ENCODE measurements at regions not wholly inside any gene's neighbourhood (a gene's known extent, or its start where the extent isn't known, plus 50 kb on each side); places are given as distances from the start of the nearest gene placed in this dataset.

DNA sequence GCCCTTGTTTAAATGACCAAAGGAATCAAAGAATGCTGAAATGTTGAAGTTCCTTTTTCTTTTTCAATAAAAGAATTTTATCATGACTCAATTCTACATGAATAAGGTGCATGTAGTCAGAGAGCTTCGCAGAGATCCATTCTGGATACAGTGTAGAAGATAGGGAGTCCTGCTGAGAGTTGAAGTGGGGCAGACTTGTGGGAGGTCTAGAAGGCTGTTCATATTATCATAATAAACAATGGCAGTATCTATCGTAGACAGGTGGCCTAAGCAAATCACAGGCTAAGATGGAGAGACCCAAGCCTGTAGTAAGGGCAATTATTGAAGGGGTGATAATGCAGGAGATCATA is 1322.0 kb upstream of the CELF4 start:
- Histone ChIP-seq H3K79me2 (ENCODE audit: control insufficient read depth, insufficient read depth, low read length) (no peaks in the 10 kb centered on the region), H3K9me3 (replicated peaks; ENCODE audit: control insufficient read depth, insufficient read depth, low read length) (no peaks in the 10 kb centered on the region), H3K27ac (ENCODE audit: control insufficient read depth, insufficient read depth) (no peak overlapping the region), H3K4me2 (ENCODE audit: control insufficient read depth, insufficient read depth) (no peak overlapping the region), H3K27me3 (replicated peaks in 1 of 2; ENCODE audit: control insufficient read depth in 2 of 2, insufficient read depth in 2 of 2, low read length in 1 of 2) (no peaks in the 10 kb centered on the region), H3K36me3 (ENCODE audit: control insufficient read depth in 2 of 2, insufficient read depth in 2 of 2, low read length in 1 of 2) (no peaks in the 10 kb centered on the region), H2AFZ (ENCODE audit: control insufficient read depth, low read depth, low read length) (no peak overlapping the region), H3K4me3 (no peak overlapping the region), H3K4me1 (ENCODE audit: control insufficient read depth, insufficient read depth, low read length) (no peaks in the 10 kb centered on the region), H4K20me1 (ENCODE audit: control insufficient read depth, insufficient read depth) (no peaks in the 10 kb centered on the region), H3K9ac (ENCODE audit: control insufficient read depth, insufficient read depth, low read length) (no peak overlapping the region)
- no TSS peak for BruUV-seq (replicated peaks)
- RAD21 ChIA-PET (ENCODE audit: unreplicated experiment), result no interaction called here
- CTCF ChIA-PET, result no interaction called here
- DNase-seq (ENCODE audit: low read depth, low spot score) (no peak), ATAC-seq (no peak), FAIRE-seq (no peak)
- in situ Hi-C loops (cut with MboI) (no loop called here), intact Hi-C loops (cut with micrococcal nuclease; ENCODE audit: unreplicated experiment) (no loop called here)
- SMC1A ChIA-PET (ENCODE audit: uncharacterized antibody, unreplicated experiment), result no interaction called here
- WGBS (ENCODE audit: insufficient coverage, insufficient replicate concordance, low lambda C conversion rate, missing lambda C conversion rate), result 11% methylated on average over 2 of the region's 2 CpGs
- POLR2A ChIA-PET, result no interaction called here
- TF ChIP-seq, protein P1, sequence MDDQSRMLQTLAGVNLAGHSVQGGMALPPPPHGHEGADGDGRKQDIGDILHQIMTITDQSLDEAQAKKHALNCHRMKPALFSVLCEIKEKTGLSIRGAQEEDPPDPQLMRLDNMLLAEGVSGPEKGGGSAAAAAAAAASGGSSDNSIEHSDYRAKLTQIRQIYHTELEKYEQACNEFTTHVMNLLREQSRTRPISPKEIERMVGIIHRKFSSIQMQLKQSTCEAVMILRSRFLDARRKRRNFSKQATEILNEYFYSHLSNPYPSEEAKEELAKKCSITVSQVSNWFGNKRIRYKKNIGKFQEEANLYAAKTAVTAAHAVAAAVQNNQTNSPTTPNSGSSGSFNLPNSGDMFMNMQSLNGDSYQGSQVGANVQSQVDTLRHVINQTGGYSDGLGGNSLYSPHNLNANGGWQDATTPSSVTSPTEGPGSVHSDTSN (IDR thresholded peaks at IDR 0.05; ENCODE audit: insufficient replicate concordance, low read depth, low read length), result no peak
- TF ChIP-seq TARDBP (IDR thresholded peaks at IDR 0.05; ENCODE audit: borderline replicate concordance) (no peak), MTA2 (IDR thresholded peaks at IDR 0.05; ENCODE audit: low read depth) (no peak), IKZF2 (IDR thresholded peaks at IDR 0.05) (no peak), RB1 (IDR thresholded peaks at IDR 0.05; ENCODE audit: borderline replicate concordance) (no peak), SMAD1 (IDR thresholded peaks at IDR 0.05; ENCODE audit: low read depth, partially characterized antibody) (no peak), LARP7 (IDR thresholded peaks at IDR 0.05) (no peak), SMARCA5 (IDR thresholded peaks at IDR 0.05) (no peak), NR2C1 (IDR thresholded peaks at IDR 0.05) (no peak), STAT3 (IDR thresholded peaks at IDR 0.05; ENCODE audit: low read depth, low read length) (no peak), ZNF217 (IDR thresholded peaks at IDR 0.05) (no peak), HDAC2 (IDR thresholded peaks at IDR 0.05) (no peak)
- TF ChIP-seq, protein P2, sequence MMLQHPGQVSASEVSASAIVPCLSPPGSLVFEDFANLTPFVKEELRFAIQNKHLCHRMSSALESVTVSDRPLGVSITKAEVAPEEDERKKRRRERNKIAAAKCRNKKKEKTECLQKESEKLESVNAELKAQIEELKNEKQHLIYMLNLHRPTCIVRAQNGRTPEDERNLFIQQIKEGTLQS (IDR thresholded peaks at IDR 0.05; ENCODE audit: borderline replicate concordance, extremely low read depth, low read depth, low read length), result no peak
- TF ChIP-seq, protein P3, sequence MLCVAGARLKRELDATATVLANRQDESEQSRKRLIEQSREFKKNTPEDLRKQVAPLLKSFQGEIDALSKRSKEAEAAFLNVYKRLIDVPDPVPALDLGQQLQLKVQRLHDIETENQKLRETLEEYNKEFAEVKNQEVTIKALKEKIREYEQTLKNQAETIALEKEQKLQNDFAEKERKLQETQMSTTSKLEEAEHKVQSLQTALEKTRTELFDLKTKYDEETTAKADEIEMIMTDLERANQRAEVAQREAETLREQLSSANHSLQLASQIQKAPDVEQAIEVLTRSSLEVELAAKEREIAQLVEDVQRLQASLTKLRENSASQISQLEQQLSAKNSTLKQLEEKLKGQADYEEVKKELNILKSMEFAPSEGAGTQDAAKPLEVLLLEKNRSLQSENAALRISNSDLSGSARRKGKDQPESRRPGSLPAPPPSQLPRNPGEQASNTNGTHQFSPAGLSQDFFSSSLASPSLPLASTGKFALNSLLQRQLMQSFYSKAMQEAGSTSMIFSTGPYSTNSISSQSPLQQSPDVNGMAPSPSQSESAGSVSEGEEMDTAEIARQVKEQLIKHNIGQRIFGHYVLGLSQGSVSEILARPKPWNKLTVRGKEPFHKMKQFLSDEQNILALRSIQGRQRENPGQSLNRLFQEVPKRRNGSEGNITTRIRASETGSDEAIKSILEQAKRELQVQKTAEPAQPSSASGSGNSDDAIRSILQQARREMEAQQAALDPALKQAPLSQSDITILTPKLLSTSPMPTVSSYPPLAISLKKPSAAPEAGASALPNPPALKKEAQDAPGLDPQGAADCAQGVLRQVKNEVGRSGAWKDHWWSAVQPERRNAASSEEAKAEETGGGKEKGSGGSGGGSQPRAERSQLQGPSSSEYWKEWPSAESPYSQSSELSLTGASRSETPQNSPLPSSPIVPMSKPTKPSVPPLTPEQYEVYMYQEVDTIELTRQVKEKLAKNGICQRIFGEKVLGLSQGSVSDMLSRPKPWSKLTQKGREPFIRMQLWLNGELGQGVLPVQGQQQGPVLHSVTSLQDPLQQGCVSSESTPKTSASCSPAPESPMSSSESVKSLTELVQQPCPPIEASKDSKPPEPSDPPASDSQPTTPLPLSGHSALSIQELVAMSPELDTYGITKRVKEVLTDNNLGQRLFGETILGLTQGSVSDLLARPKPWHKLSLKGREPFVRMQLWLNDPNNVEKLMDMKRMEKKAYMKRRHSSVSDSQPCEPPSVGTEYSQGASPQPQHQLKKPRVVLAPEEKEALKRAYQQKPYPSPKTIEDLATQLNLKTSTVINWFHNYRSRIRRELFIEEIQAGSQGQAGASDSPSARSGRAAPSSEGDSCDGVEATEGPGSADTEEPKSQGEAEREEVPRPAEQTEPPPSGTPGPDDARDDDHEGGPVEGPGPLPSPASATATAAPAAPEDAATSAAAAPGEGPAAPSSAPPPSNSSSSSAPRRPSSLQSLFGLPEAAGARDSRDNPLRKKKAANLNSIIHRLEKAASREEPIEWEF (IDR thresholded peaks at IDR 0.05; ENCODE audit: insufficient replicate concordance, low read depth, low read length), result no peak
- TF ChIP-seq, protein P4, sequence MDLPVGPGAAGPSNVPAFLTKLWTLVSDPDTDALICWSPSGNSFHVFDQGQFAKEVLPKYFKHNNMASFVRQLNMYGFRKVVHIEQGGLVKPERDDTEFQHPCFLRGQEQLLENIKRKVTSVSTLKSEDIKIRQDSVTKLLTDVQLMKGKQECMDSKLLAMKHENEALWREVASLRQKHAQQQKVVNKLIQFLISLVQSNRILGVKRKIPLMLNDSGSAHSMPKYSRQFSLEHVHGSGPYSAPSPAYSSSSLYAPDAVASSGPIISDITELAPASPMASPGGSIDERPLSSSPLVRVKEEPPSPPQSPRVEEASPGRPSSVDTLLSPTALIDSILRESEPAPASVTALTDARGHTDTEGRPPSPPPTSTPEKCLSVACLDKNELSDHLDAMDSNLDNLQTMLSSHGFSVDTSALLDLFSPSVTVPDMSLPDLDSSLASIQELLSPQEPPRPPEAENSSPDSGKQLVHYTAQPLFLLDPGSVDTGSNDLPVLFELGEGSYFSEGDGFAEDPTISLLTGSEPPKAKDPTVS (IDR thresholded peaks at IDR 0.05; ENCODE audit: low read depth, low read length), result no peak

Data from GM12878 (cell line).